ENCODE measurements at regions not wholly inside any gene's neighbourhood (a gene's known extent, or its start where the extent isn't known, plus 50 kb on each side); places are given as distances from the start of the nearest gene placed in this dataset.

GRCh38 chr9:88643931-88644330 is 109.0 kb downstream of the NXNL2 start:
- Histone ChIP-seq H3K4me1 (ENCODE audit: control insufficient read depth, insufficient read depth, low read length) (no peaks in the 10 kb centered on the region), H3K9ac (ENCODE audit: low read depth, low read length) (no peak overlapping the region), H3K4me3 (ENCODE audit: low read depth, low read length) (no peak overlapping the region), H3K9me3 (ENCODE audit: control insufficient read depth, insufficient read depth, low read length) (no peaks in the 10 kb centered on the region), H3K27me3 (ENCODE audit: control insufficient read depth, insufficient read depth, low read length) (no peaks in the 10 kb centered on the region), H3K36me3 (ENCODE audit: control insufficient read depth, insufficient read depth, low read length) (no peaks in the 10 kb centered on the region)

- Histone ChIP-seq H3K9me3 (ENCODE audit: control insufficient read depth, insufficient read depth, low read length) (no peaks in the 10 kb centered on the region), H3K36me3 (ENCODE audit: control insufficient read depth, insufficient read depth, low read length) (no peaks in the 10 kb centered on the region), H3K27me3 (ENCODE audit: control insufficient read depth, insufficient read depth, low read length) (no peaks in the 10 kb centered on the region), H3K4me3 (ENCODE audit: low read depth, low read length) (no peak overlapping the region), H3K4me1 (ENCODE audit: control insufficient read depth, insufficient read depth, low read length) (no peaks in the 10 kb centered on the region), H3K9ac (ENCODE audit: low read depth, low read length) (no peak overlapping the region)
Observed at GRCh38 chr9:88645172-88645878, 110.3 kb downstream of the NXNL2 start.

GRCh38 chr9:88645879-88646199 is 110.9 kb downstream of the NXNL2 start:
- Histone ChIP-seq H3K9me3 (ENCODE audit: control insufficient read depth, insufficient read depth, low read length) (no peaks in the 10 kb centered on the region), H3K27me3 (ENCODE audit: control insufficient read depth, insufficient read depth, low read length) (no peaks in the 10 kb centered on the region), H3K9ac (ENCODE audit: low read depth, low read length) (no peak overlapping the region), H3K36me3 (ENCODE audit: control insufficient read depth, insufficient read depth, low read length) (no peaks in the 10 kb centered on the region), H3K4me1 (ENCODE audit: control insufficient read depth, insufficient read depth, low read length) (no peaks in the 10 kb centered on the region), H3K4me3 (ENCODE audit: low read depth, low read length) (no peak overlapping the region)

GRCh38 chr9:88646539-88647300 is 111.7 kb downstream of the NXNL2 start:
- no peak overlapping the region for H3K4me3 ChIP-seq (ENCODE audit: low read depth, low read length)
- H3K9ac ChIP-seq (ENCODE audit: low read depth, low read length) = no peak overlapping the region
- no peaks in the 10 kb centered on the region for H3K9me3 ChIP-seq (ENCODE audit: control insufficient read depth, insufficient read depth, low read length)
- H3K4me1 ChIP-seq (ENCODE audit: control insufficient read depth, insufficient read depth, low read length) = no peaks in the 10 kb centered on the region
- no peaks in the 10 kb centered on the region for H3K27me3 ChIP-seq (ENCODE audit: control insufficient read depth, insufficient read depth, low read length)
- H3K36me3 ChIP-seq (ENCODE audit: control insufficient read depth, insufficient read depth, low read length) = no peaks in the 10 kb centered on the region

- H3K4me3 ChIP-seq (ENCODE audit: low read depth, low read length) = no peak overlapping the region
Observed at GRCh38 chr9:88651682-88652633, 117.0 kb downstream of the NXNL2 start.

GRCh38 chr9:88652876-88653275 is 117.9 kb downstream of the NXNL2 start:
- Histone ChIP-seq H3K27me3 (ENCODE audit: control insufficient read depth, insufficient read depth, low read length) (no peaks in the 10 kb centered on the region), H3K9me3 (ENCODE audit: control insufficient read depth, insufficient read depth, low read length) (no peaks in the 10 kb centered on the region), H3K36me3 (ENCODE audit: control insufficient read depth, insufficient read depth, low read length) (no peaks in the 10 kb centered on the region), H3K9ac (ENCODE audit: low read depth, low read length) (no peak overlapping the region), H3K4me3 (ENCODE audit: low read depth, low read length) (no peak overlapping the region), H3K4me1 (ENCODE audit: control insufficient read depth, insufficient read depth, low read length) (no peaks in the 10 kb centered on the region)

More at GRCh38 chr9:88651682-88652633, 117.0 kb downstream of the NXNL2 start:
- no peaks in the 10 kb centered on the region for H3K9me3 ChIP-seq (ENCODE audit: control insufficient read depth, insufficient read depth, low read length)
- no peak overlapping the region for H3K9ac ChIP-seq (ENCODE audit: low read depth, low read length)
- H3K36me3 ChIP-seq (ENCODE audit: control insufficient read depth, insufficient read depth, low read length) = no peaks in the 10 kb centered on the region
- no peaks in the 10 kb centered on the region for H3K4me1 ChIP-seq (ENCODE audit: control insufficient read depth, insufficient read depth, low read length)
- H3K27me3 ChIP-seq (ENCODE audit: control insufficient read depth, insufficient read depth, low read length) = no peaks in the 10 kb centered on the region

- H3K4me3 ChIP-seq (ENCODE audit: low read depth, low read length) = no peak overlapping the region
- no peaks in the 10 kb centered on the region for H3K9me3 ChIP-seq (ENCODE audit: control insufficient read depth, insufficient read depth, low read length)
- no peaks in the 10 kb centered on the region for H3K4me1 ChIP-seq (ENCODE audit: control insufficient read depth, insufficient read depth, low read length)
- H3K27me3 ChIP-seq (ENCODE audit: control insufficient read depth, insufficient read depth, low read length) = no peaks in the 10 kb centered on the region
- no peak overlapping the region for H3K9ac ChIP-seq (ENCODE audit: low read depth, low read length)
- H3K36me3 ChIP-seq (ENCODE audit: control insufficient read depth, insufficient read depth, low read length) = no peaks in the 10 kb centered on the region
Observed at GRCh38 chr9:88653406-88653805, 118.4 kb downstream of the NXNL2 start.

- Histone ChIP-seq H3K27me3 (ENCODE audit: control insufficient read depth, insufficient read depth, low read length) (no peaks in the 10 kb centered on the region), H3K9ac (ENCODE audit: low read depth, low read length) (no peak overlapping the region), H3K36me3 (ENCODE audit: control insufficient read depth, insufficient read depth, low read length) (no peaks in the 10 kb centered on the region), H3K4me1 (ENCODE audit: control insufficient read depth, insufficient read depth, low read length) (no peaks in the 10 kb centered on the region), H3K4me3 (ENCODE audit: low read depth, low read length) (no peak overlapping the region), H3K9me3 (ENCODE audit: control insufficient read depth, insufficient read depth, low read length) (no peaks in the 10 kb centered on the region)
Observed at GRCh38 chr9:88653911-88654310, 118.9 kb downstream of the NXNL2 start.

- H3K9me3 ChIP-seq (ENCODE audit: control insufficient read depth, insufficient read depth, low read length) = no peaks in the 10 kb centered on the region
- H3K27me3 ChIP-seq (ENCODE audit: control insufficient read depth, insufficient read depth, low read length) = no peaks in the 10 kb centered on the region
- H3K4me3 ChIP-seq (ENCODE audit: low read depth, low read length) = no peak overlapping the region
- no peaks in the 10 kb centered on the region for H3K36me3 ChIP-seq (ENCODE audit: control insufficient read depth, insufficient read depth, low read length)
- H3K4me1 ChIP-seq (ENCODE audit: control insufficient read depth, insufficient read depth, low read length) = no peaks in the 10 kb centered on the region
- no peak overlapping the region for H3K9ac ChIP-seq (ENCODE audit: low read depth, low read length)
Observed at GRCh38 chr9:88657893-88658292, 122.9 kb downstream of the NXNL2 start.

GRCh38 chr9:88658311-88658822 is 123.4 kb downstream of the NXNL2 start:
- H3K4me1 ChIP-seq (ENCODE audit: control insufficient read depth, insufficient read depth, low read length) = no peaks in the 10 kb centered on the region
- no peak overlapping the region for H3K9ac ChIP-seq (ENCODE audit: low read depth, low read length)
- H3K4me3 ChIP-seq (ENCODE audit: low read depth, low read length) = no peak overlapping the region
- no peaks in the 10 kb centered on the region for H3K36me3 ChIP-seq (ENCODE audit: control insufficient read depth, insufficient read depth, low read length)
- H3K27me3 ChIP-seq (ENCODE audit: control insufficient read depth, insufficient read depth, low read length) = no peaks in the 10 kb centered on the region
- no peaks in the 10 kb centered on the region for H3K9me3 ChIP-seq (ENCODE audit: control insufficient read depth, insufficient read depth, low read length)

- Histone ChIP-seq H3K27me3 (ENCODE audit: control insufficient read depth, insufficient read depth, low read length) (no peaks in the 10 kb centered on the region), H3K9ac (ENCODE audit: low read depth, low read length) (no peak overlapping the region), H3K36me3 (ENCODE audit: control insufficient read depth, insufficient read depth, low read length) (no peaks in the 10 kb centered on the region), H3K9me3 (ENCODE audit: control insufficient read depth, insufficient read depth, low read length) (no peaks in the 10 kb centered on the region), H3K4me3 (ENCODE audit: low read depth, low read length) (no peak overlapping the region), H3K4me1 (ENCODE audit: control insufficient read depth, insufficient read depth, low read length) (no peaks in the 10 kb centered on the region)
Observed at GRCh38 chr9:88659126-88659525, 124.1 kb downstream of the NXNL2 start.

Data from iPS-15b (cell line).